ENCODE measurements at regions not wholly inside any gene's neighbourhood (a gene's known extent, or its start where the extent isn't known, plus 50 kb on each side); places are given as distances from the start of the nearest gene placed in this dataset.

DNA sequence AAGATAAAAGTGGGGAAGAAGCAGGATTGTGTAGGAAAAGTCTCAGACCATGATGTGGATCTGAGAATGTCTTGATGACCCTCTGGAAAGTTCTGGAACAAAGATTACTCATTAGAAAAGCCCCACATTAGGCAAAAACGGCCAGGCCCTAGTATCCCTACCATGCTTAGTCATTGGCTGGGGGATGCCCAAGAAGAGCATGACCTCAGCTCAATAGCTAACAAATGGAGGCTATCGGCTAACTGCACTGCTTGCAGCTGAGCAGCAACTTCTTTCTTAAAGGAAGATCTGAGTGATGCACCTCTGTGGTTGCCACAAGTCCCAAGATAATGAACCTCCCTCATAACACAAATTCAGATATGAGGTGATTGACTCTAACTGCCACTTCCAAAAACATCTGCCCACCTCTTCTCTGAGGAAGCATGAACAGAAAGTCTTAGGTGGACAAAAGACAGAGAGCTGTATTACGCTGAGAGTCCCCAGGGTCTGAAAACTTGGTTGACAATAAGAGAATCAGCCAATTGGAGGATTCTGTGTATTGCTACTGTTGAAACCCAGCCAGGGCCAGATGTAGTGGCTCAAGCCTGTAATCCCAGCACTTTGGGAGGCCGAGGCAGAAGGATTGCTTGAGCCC is 64.6 kb upstream of the AK4 start:
- TF ChIP-seq EZH2phosphoT487 (IDR thresholded peaks at IDR 0.05; ENCODE audit: insufficient read depth, low read depth) = no peak
- TF ChIP-seq EZH2 (IDR thresholded peaks at IDR 0.05; ENCODE audit: insufficient read depth, poor library complexity, severe bottlenecking) = no peak

Measured in GM23248 (cell line).